IMR-90 (cell line): ENCODE measurements at regions not wholly inside any gene's neighbourhood (a gene's known extent, or its start where the extent isn't known, plus 50 kb on each side); places are given as distances from the start of the nearest gene placed in this dataset.
A peak's percentile ranks its signal among the peaks of the same experiment; 100 is the strongest.

Experiments
- ATAC-seq: fragments of 200-7000 bp; cut with Tn5 transposase; 2 replicates; pipeline ENCODE4 v1.9.1; 2020; ENCODE audit warnings: low read depth, mild to moderate bottlenecking, moderate library complexity
- BruUV-seq: library from RNA; stranded (reverse); fragments of 400-500 nt; replicated peaks from 2 replicates; lab custom pipeline; 2021; lab: Mats Ljungman, UMichigan
- CTCF ChIA-PET: fragments of 300-600 bp; formaldehyde crosslinking; extraction: SDS; loops from one replicate; lab custom pipeline; 2021; ENCODE audit warnings: antibody characterized with exemption; lab: Yijun Ruan, JAX
- POLR2A ChIA-PET: fragments of 300-600 bp; sonication (Branson Sonifier 250); formaldehyde crosslinking; loops from one replicate; lab custom pipeline; 2022; ENCODE audit warnings: antibody characterized with exemption; ENCODE audit not compliant: unreplicated experiment; lab: Charles Lee
- DNase-seq: peaks from one replicate; pipeline ENCODE4 v3.0.0; 2013
- H2AFZ ChIP-seq: replicated peaks from 2 replicates; pipeline ENCODE3; 2013; ENCODE audit warnings: low read length, mild to moderate bottlenecking; ENCODE audit not compliant: poor library complexity
- H2AK5ac ChIP-seq: 2 replicates; pipeline ENCODE4 v1.6.1; 2013; ENCODE audit warnings: low read depth, low read length, inconsistent platforms
- H2AK9ac ChIP-seq: replicated peaks from 2 replicates; pipeline ENCODE3; 2013; ENCODE audit warnings: mild to moderate bottlenecking, low read depth, low read length, moderate library complexity; ENCODE audit not compliant: poor library complexity
- H2BK120ac ChIP-seq: 2 replicates; pipeline ENCODE4 v1.6.1; 2013; ENCODE audit warnings: low read depth, low read length, inconsistent platforms
- H2BK15ac ChIP-seq: 3 replicates; pipeline ENCODE4 v1.6.1; 2013; ENCODE audit warnings: low read depth, low read length, inconsistent platforms
- H2BK20ac ChIP-seq: 2 replicates; pipeline ENCODE4 v1.6.1; 2013; ENCODE audit warnings: low read depth, mild to moderate bottlenecking, inconsistent platforms, low read length, moderate library complexity
- H2BK5ac ChIP-seq: 2 replicates; pipeline ENCODE4 v1.6.1; 2013; ENCODE audit warnings: mild to moderate bottlenecking, low read depth, low read length, inconsistent platforms; ENCODE audit not compliant: poor library complexity, severe bottlenecking
- H3K14ac ChIP-seq: replicated peaks from 2 replicates; pipeline ENCODE4 v1.6.1; 2013; ENCODE audit warnings: low read depth, low read length, inconsistent platforms
- H3K18ac ChIP-seq: 2 replicates; pipeline ENCODE4 v1.6.1; 2013; ENCODE audit warnings: low read depth, low read length, control low read depth
- H3K23ac ChIP-seq: 2 replicates; pipeline ENCODE4 v1.6.1; 2013; ENCODE audit warnings: low read depth, low read length, inconsistent platforms
- H3K27ac ChIP-seq: 2 replicates; pipeline ENCODE4 v1.5.1; 2013; ENCODE audit warnings: mild to moderate bottlenecking, control low read depth, low read length; ENCODE audit not compliant: insufficient read depth
- H3K27me3 ChIP-seq: 2 replicates; pipeline ENCODE4 v1.6.1; 2013; ENCODE audit warnings: low read length; ENCODE audit not compliant: control insufficient read depth, insufficient read depth
- H3K36me3 ChIP-seq: 2 replicates; pipeline ENCODE4 v1.6.1; 2013; ENCODE audit warnings: low read length, mixed read lengths; ENCODE audit not compliant: control insufficient read depth, insufficient read depth
- H3K4ac ChIP-seq: 2 replicates; pipeline ENCODE4 v1.6.1; 2013; ENCODE audit warnings: low read depth, low read length, inconsistent platforms
- H3K4me1 ChIP-seq: 2 replicates; pipeline ENCODE4 v1.6.1; 2013; ENCODE audit warnings: low read length, mixed read lengths; ENCODE audit not compliant: control insufficient read depth, insufficient read depth
- H3K4me2 ChIP-seq: 2 replicates; pipeline ENCODE4 v1.6.1; 2013; ENCODE audit warnings: low read depth, mild to moderate bottlenecking, control low read depth, low read length, moderate library complexity
- H3K4me3 ChIP-seq: 2 replicates; pipeline ENCODE4 v1.5.1; 2013; ENCODE audit warnings: low read depth, mild to moderate bottlenecking, control low read depth, low read length, moderate library complexity; ENCODE audit not compliant: insufficient read depth
- H3K56ac ChIP-seq: 2 replicates; pipeline ENCODE4 v1.6.1; 2013; ENCODE audit warnings: low read length, inconsistent platforms; ENCODE audit not compliant: insufficient read depth; ENCODE audit errors: extremely low read depth
- H3K79me1 ChIP-seq, 2 experiments: 2 replicates each; pipeline ENCODE4 v1.6.1; 2013; ENCODE audit warnings: low read length in 2 of 2, inconsistent platforms in 1 of 2, low read depth in 1 of 2
- H3K9ac ChIP-seq: 2 replicates; pipeline ENCODE4 v1.6.1; 2013; ENCODE audit warnings: low read depth, low read length, control low read depth
- H3K9me1 ChIP-seq: 2 replicates; pipeline ENCODE4 v1.6.1; 2013; ENCODE audit warnings: low read length, inconsistent platforms; ENCODE audit not compliant: insufficient read depth
- H3K9me3 ChIP-seq: 2 replicates; pipeline ENCODE4 v1.6.1; 2013; ENCODE audit warnings: low read length; ENCODE audit not compliant: control insufficient read depth, insufficient read depth
- H4K20me1 ChIP-seq: 2 replicates; pipeline ENCODE4 v1.6.1; 2013; ENCODE audit warnings: low read length, inconsistent platforms; ENCODE audit not compliant: insufficient read depth
- H4K5ac ChIP-seq: 2 replicates; pipeline ENCODE4 v1.6.1; 2013; ENCODE audit warnings: mild to moderate bottlenecking, low read depth, low read length, control low read depth
- H4K8ac ChIP-seq, 2 experiments: 2 replicates each; pipeline ENCODE4 v1.6.1; 2013; ENCODE audit warnings: low read depth in 2 of 2, low read length in 2 of 2, control low read depth in 1 of 2, inconsistent platforms in 1 of 2
- H4K91ac ChIP-seq: 2 replicates; pipeline ENCODE4 v1.6.1; 2013; ENCODE audit warnings: low read depth, low read length, inconsistent platforms; ENCODE audit not compliant: insufficient read depth
- BHLHE40 ChIP-seq: fragments of 150-350 bp; IDR thresholded peaks from 2 replicates; pipeline ENCODE4 v1.6.1; 2016; ENCODE audit warnings: mild to moderate bottlenecking, low read depth, low read length
- CHD1 ChIP-seq: IDR thresholded peaks from 2 replicates; pipeline ENCODE4 v1.6.1; 2012; ENCODE audit warnings: low read depth, low read length, improper control_type of control experiment
- FOS ChIP-seq: fragments of 150-350 bp; IDR thresholded peaks from 2 replicates; pipeline ENCODE4 v1.6.1; 2016; ENCODE audit warnings: low read depth, low read length
- MXI1 ChIP-seq: IDR thresholded peaks from 2 replicates; pipeline ENCODE4 v1.6.1; 2012; ENCODE audit warnings: low read depth, mild to moderate bottlenecking, low read length, moderate library complexity, borderline replicate concordance
- POLR2A ChIP-seq: IDR thresholded peaks from 2 replicates; pipeline ENCODE4 v1.6.1; 2012; ENCODE audit warnings: mild to moderate bottlenecking, low read depth, low read length
- RAD21 ChIP-seq: IDR thresholded peaks from 2 replicates; pipeline ENCODE4 v1.6.1; 2012; ENCODE audit warnings: low read length, improper control_type of control experiment
- SMC3 ChIP-seq: fragments of 150-350 bp; IDR thresholded peaks from 2 replicates; pipeline ENCODE4 v1.6.1; 2016; ENCODE audit warnings: low read depth, mild to moderate bottlenecking, antibody characterized with exemption, low read length, moderate library complexity
- WGBS, 2 experiments: methylation state at CpG; one replicate each; pipeline versions ENCODE4 v1.1.5 to v1.1.7; 2013; ENCODE audit warnings: missing lambda C conversion rate in 2 of 2; ENCODE audit not compliant: insufficient read length in 1 of 2; ENCODE audit errors: extremely low coverage in 2 of 2; 5-methylcytosine and 5-hydroxymethylcytosine counted together
- dilution Hi-C: fragments of 300-500 bp; cut with HindIII; formaldehyde crosslinking; loops from one replicate; pipeline ENCODE4 v1.14.3; 2018; ENCODE audit warnings: low sequenced_read_pairs; ENCODE audit not compliant: unreplicated experiment
- in situ Hi-C: fragments of 300-500 bp; cut with MboI; formaldehyde crosslinking; loops from 3 replicates; pipeline ENCODE4 v1.14.3; 2019; ENCODE audit warnings: low sequenced_read_pairs, inconsistent platforms, mixed read lengths
- intact Hi-C: fragments of 100-400 bp; cut with micrococcal nuclease; formaldehyde crosslinking; loops from 2 replicates; pipeline ENCODE4 v1.10.0; 2022

DNA sequence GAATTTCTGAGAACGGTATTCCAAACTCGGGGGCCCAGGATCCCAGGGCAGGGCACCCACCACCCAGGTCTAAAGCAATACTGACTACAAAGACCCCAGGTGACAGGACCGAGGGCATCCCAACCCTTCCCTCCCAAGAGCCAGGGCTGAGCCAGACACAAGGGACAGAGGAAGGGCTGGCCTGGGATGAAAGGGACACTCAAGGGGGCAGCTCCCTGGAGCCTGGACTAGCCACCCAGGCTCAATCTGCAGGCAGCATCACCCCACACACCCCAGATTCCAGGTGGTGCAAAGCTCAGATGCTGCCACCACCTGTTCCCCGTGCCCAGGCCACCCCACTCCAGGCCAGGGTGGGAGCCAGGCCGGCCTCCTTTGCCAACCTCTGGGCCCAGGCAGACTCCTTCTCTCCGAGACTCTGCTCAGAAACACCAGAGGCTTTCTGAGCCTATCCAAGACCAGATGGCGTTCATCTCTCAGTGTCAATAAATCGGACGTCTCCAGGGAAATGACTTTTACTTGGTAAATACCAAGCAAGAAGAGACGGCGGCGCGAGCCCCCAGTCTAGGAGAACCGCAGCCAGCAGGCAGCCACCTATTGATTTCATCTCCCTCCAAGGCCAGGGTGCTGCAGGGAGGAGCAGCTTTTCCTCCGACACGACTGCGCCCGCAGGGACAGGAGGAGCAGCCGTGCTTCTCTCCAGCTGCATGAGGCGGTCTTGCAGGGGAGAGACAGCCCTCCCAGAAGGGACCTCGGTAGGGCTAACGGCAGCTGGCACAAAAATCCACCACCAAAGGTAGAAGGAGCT, 94.1 kb upstream of the ADAMTS2 start:
- Histone ChIP-seq H3K4me2 (no peak overlapping the region), H2AK9ac (peak overlapping the region; percentile 28), H4K20me1 (no peaks in the 10 kb centered on the region), H4K8ac (no peak overlapping the region), H3K79me1 (no peaks in the 10 kb centered on the region), H3K4me3 (no peak overlapping the region), H2BK120ac (no peak overlapping the region), H4K91ac (no peak overlapping the region), H3K9me1 (no peaks in the 10 kb centered on the region), H2AK5ac (no peak overlapping the region), H2AFZ (no peak overlapping the region), H3K9ac (no peak overlapping the region), H2BK15ac (no peak overlapping the region), H3K27ac (no peak overlapping the region), H3K27me3 (peaks cover 23% of the 10 kb centered on the region; the same call in 1 of the 2 replicates), H3K56ac (no peak overlapping the region), H2BK5ac (no peak overlapping the region), H3K4me1 (no peaks in the 10 kb centered on the region), H3K4ac (no peak overlapping the region), H3K23ac (no peak overlapping the region), H3K18ac (no peak overlapping the region), H4K5ac (no peak overlapping the region), H3K9me3 (0 out of 2 replicates have a peak, but pooled peaks cover 3% of the 10 kb centered on the region), H3K14ac (no peak overlapping the region), H2BK20ac (no peak overlapping the region), H3K36me3 (no peaks in the 10 kb centered on the region)
- ChIA-PET POLR2A (no interaction called here), CTCF (no interaction called here)
- WGBS, 2 experiments, result 21% methylated on average over 9 of the region's 22 CpGs; no CpG with 5 or more reads in 1 of the 2 experiments
- in situ Hi-C loops, result no loop called here
- intact Hi-C loops, result no loop called here
- ATAC-seq, result no peak
- TF ChIP-seq SMC3 (no peak), MXI1 (no peak), POLR2A (no peak), CHD1 (no peak), BHLHE40 (no peak), RAD21 (no peak), FOS (no peak)
- no TSS peak for BruUV-seq
- DNase-seq, result no peak
- dilution Hi-C loops, result no loop called here
